ENCODE measurements at regions not wholly inside any gene's neighbourhood (a gene's known extent, or its start where the extent isn't known, plus 50 kb on each side); places are given as distances from the start of the nearest gene placed in this dataset.

- no peak for TF ChIP-seq CTCF (IDR thresholded peaks at IDR 0.05)
Measured at GRCh38 chr5:174801798-174802197, 77.4 kb downstream of the MSX2 start.

- TF ChIP-seq CTCF (IDR thresholded peaks at IDR 0.05) = no peak
Measured at GRCh38 chr5:174800435-174800834, 76.1 kb downstream of the MSX2 start.

GRCh38 chr5:174799121-174799520 lies 74.7 kb downstream of the MSX2 start:
- no peak for TF ChIP-seq CTCF (IDR thresholded peaks at IDR 0.05)

DNA sequence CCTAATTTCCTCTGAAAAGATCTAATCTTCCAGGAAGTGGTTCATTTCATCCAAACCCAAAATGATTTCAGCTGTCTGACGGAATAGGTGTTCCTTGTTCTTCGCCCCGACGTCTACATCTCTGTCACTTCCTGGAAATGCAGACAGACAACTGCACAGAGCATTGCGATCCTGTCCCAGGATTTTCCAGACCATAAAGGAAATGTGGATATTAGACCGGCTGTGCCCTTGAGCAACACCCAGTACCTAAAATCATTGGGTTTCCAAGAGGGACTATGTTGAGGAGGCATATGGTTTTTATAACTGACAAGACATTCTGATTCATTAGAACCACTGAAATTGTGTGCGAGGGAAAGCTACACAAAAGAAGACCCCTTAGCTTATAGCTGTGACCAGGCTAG lies 74.2 kb downstream of the MSX2 start:
- no peak for TF ChIP-seq CTCF (IDR thresholded peaks at IDR 0.05)

GRCh38 chr5:174796711-174797192 lies 72.4 kb downstream of the MSX2 start:
- no peak for TF ChIP-seq CTCF (IDR thresholded peaks at IDR 0.05)

DNA sequence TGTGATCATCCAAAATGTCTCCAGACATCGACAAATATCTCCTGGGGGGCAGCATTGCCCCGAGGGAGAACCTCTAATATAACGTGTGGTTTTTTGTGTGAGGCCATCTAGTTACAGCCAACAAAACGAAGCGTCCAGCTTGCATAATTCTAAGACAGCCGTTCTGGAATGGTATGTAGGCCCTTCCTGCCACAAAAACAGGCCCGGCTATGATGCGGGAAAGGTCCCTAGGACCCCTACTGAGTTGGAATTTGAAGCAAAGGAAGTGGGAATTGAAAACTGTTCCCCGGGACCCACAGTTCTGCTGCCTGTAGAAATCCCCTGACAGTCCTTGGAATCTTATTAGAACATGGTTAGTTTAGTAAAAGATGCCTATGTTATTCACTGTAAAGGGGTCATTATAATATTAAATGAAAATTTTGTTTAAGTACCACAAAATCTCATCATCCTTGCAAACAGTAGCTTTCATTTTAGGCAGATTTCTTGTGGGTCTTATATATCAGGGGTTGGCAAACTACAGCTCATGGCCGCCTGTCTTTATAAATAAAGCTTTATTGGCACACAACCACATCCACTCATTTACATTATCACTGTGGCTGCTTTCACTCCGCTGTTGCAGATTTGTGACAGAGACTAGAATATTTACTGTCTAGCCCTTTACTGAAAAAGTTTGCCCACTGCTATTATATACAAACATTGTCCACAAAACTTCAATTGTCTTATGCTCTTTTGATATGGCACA lies 70.7 kb downstream of the MSX2 start:
- TF ChIP-seq CTCF (IDR thresholded peaks at IDR 0.05) = no peak

GRCh38 chr5:174793684-174794328 lies 69.4 kb downstream of the MSX2 start:
- TF ChIP-seq CTCF (IDR thresholded peaks at IDR 0.05) = peak; percentile 94
